HUDEP-2 (cell line): ENCODE measurements at regions not wholly inside any gene's neighbourhood (a gene's known extent, or its start where the extent isn't known, plus 50 kb on each side); places are given as distances from the start of the nearest gene placed in this dataset.

Experiments
- DNase-seq, 76 experiments: peaks; one replicate each; lab custom pipeline; 2025; ENCODE audit not compliant: unreplicated experiment in 76 of 76; lab: John Stamatoyannopoulos, UW

DNA sequence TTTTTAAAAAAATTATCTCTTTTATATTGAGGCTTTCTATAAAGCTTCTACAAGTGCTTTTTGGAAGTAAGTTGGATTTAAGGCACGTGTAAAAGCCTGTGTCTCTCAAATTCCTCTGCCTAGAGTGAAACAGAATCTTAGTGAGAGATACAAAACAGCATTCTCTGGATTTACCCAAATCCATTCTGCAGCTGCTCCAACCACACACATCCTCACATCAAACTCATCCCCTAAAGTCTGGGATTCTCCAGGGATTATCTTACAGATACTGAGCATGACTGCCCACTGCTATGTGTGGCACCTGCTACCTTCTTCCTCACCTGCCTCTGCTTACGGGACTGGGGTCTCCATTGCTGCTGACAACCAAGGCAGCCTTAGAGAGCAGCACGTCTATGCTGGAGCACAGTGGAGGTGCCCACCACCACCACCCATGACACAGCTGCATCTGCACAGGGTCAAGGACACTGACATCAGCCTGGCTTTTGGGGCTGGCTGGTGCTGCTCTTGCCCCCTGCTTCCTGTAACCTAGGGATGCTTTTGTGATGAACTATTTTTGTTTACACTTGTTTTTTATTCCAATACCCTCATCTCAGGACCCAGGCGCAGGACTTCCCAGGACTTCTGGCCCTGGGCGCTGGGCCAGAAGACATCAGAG lies 139.2 kb upstream of the NAMPT start:
- no peak for DNase-seq

DNA sequence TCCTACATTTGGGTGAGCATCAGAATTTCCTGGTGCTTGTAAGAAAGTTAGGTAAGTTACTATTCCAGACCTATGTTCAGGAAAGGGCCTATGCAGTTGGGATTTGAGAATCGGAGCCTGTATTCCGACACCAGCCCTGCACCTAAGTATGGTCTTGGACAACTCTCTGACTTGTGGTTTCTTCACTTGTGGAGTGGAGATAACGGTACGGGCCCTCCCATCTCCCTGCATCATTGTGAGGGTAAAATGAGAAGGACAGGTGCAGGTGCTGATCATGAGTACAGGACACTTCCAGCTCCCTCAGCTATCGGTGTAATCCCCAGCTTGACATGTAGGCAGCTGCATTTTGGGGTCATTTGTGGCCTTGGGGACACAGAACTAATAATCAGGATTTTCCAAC lies 138.3 kb upstream of the NAMPT start:
- no peak for DNase-seq

DNA sequence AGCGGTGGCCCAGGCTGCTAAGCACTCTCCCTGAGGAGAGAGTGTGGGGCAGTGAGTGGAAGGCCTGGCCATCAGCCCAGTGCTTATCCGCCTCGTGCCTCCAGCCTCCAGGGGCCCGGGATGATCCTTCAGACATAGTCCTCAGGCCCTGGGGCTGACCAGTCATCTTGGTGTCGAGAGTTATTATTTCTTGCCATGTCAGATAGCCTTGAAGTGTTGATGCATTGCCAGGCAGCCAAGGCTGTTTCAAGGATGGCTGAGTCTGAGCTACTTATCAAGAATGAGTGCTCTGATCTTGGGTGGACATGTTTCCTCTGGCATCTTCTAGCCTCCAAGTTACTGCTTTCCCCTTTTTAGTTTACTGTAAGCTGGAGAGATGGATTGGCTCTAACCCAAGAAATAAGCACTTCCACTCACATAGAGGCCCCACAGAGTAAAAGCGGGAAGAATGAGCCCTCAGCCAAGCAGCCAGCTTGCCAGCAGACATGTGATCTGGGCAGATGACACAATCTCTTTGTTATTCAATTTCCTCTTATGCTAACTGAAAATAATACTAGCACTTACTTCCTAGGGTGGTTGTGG lies 136.5 kb upstream of the NAMPT start:
- no peak for DNase-seq

DNA sequence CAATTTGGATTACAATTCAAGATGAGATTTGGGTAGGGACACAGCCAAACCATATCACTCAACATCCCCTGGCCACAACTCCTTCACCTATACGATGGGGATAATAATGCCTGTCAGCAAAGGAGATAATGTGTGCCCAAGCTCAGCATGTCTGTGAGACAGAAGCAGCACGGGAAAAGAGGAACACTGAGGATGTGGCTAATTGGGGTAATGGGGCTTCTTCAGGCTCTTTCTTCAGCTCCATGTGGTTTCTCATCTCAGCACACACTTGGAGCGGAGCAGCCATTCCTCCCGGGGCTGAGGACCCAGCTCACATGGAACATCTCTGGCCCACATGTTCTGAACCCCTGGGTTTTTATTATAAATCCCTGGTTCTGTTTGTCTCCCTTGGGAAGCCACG lies 136.0 kb upstream of the NAMPT start:
- DNase-seq: no peak

DNA sequence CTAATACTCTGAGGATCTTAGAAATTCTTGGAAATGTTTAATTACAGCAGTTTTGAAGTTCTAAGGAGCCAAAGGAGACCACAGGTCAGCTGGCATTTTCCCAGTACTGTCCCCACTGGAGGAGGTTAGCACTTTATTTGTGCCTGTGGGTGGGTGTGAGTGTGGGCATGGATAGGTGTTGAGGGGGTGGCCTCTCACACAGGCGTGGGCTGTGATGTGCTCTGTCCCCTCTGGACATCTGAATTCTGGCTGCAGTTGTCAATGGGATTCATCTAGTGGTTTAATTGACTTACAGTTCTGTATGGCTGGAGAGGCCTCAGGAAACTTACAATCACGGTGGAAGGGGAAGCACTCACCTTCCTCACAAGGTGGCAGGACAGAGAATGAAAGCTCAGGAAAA lies 135.4 kb upstream of the NAMPT start:
- no peak for DNase-seq

DNA sequence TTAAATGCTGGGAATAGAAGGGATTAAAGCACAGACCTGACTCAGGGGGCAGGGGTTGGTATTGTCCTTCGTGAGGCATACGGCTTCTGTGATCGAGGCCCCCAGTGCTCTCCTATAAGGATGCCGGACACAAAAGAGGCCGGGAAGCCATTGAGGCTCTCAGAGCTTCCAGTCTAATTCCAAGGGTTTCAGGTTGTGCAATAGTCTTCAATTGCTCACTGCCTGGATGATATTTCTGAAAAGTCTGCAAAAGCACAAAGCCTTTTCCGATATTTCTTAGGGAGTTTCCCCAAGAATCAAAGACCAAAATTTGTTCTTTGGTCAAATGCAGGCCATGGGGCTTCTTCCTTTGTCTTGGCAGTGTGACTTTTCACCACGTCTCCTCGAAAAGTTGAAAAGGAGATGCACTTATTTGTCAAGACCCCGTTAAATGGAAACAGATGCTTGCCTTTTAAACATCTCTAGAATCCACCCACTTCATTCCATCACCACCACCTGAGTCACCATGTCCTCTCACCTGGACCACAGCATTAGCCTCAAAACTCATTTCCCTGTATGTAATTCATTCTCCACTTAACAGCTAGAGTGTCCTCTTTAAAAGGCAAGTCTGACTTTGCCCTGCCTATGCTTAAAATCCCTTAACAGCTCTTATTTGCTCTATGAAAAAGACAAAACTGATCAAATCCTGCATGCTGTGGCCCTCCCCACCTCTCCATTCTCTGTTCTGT lies 134.8 kb upstream of the NAMPT start:
- DNase-seq: no peak

DNA sequence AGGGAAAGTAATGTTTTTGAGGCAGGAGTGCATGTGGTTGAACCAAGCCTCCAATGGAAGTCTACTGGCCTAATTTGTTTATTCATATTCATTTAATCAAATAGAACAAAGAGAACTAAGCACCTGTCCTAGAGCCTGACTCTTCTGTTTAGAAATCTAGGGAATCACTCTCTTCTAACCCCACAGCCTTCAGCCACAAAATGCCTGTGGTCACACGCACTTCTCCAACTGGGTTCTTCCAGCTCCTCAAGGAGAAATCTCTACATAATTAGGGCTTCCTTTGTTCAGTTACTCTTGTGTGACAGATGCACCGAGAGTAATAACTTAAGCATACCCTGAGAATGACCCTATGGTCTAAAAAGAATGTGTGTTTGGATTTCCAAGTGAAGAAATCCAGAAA lies 133.7 kb upstream of the NAMPT start:
- DNase-seq: no peak

DNA sequence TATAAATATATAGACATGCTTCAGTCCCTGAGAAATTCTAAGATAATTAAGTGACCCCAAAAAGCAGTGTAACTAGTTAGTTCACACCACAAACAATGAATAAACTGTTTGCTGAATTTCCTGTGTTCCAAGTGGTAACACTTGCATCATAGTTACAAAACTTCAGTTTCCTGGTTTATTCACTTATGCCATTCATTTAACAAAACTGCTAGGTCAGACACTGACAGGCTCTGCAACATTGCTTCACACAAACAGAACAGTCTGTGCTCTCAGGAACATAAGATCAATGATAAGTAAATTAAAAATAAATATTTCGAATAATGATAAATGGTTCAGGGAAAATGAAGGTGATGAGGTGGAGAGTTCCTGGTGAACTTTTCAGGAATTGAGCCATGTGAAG lies 133.3 kb upstream of the NAMPT start:
- no peak for DNase-seq

DNA sequence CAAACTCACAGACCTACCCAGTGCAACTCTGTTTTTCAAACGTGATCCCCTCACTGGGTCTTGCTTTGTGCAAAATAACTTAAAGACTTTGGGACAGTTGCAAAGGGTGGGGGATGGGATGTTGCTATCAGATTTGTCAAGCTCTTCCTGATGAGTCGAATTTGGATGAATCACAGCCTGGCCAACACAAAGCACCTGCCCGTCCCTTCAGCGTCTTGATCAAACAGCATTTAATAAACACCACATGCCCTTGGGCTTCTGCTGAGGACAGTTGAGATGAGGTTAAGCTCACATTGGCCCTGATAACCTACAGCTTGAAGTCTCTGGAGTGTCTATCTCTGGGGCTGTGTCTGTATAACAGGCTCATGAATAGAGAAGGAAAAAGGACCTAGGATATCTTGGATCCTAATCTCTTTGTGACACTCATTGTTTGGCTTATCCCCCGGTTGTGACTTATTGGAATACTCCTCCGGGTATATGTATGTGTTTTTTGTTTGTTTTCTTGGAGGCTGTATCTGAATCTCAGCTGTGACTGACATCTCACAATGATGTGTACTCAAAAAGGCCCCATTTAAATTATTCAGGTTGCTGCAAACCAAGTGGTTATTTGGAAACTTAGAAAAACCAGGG lies 132.6 kb upstream of the NAMPT start:
- no peak for DNase-seq

DNA sequence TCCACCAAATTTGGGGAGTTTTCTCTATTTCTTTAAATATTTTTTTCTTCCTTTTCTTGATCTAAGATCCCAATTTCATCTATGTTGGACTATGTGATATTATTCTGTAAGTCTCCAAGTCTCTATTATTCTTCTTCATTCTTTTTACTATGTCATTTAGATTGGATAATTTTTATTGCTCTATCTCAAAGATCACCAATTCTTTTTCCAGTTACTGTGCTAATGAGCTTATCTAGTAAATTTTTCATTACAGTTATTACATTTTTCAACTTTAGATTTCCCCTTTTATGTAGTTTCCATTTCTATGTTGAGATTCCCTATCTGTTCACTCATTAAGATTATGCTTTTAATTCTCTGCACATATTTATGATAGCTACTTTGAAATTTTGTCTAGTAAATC lies 131.6 kb upstream of the NAMPT start:
- no peak for DNase-seq

DNA sequence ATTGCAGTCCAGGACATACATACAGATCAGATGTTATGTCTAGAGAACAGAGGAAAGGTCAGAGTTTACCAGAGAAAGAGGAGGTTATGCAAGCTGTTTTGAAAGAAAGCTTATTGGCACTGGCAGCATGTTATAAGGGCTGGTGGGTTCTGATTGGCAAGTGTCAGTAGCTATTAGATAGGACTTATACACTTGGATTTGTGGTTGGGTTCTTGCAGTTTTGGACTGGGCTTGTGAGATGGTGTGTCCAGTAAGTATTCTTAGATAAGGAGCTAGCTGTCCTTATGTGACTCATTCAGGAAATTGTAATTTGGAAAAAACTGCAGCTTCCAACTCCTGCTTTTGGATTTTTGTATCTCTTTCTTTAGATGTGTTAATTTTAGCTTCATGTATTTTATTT lies 130.7 kb upstream of the NAMPT start:
- no peak for DNase-seq

DNA sequence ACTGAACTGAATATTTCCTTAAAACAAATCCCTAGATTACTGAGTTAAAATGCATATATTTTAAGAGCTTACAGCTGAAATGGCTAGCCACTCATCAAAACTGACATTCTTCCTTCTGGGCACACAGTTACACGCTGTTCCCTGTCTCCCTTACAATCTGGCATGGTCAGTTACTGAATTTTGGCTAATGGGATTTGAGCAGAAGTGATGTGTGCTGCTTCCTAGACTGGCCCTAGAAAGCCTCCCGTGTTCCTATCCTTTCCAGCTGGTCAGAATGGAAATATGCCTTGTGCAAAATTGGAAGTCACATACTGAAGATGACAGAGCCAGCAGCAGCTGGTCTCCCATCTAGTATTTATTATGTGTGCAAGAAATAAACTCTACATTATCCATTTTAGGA lies 128.7 kb upstream of the NAMPT start:
- DNase-seq: no peak

DNA sequence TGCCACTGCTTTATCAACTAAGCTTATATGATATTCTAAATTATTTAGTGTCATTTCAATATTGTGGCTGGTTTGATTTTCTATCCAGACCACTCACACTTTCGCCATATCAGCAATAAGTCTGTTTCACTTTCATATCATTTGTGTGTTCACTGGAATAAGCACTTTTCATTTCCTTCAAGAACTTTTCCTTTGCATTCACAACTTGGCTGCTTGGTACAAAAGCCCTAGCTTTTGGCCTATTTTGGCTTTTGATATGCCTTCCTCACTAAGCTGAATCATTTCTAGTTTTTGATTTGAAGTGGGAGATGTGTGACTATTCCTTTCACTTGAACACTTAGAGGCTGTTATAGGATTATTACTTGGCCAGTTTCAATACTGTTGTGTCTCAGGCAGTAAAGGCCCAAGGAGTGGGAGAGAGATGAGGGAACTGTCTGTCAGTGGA lies 120.9 kb upstream of the NAMPT start:
- DNase-seq: no peak

DNA sequence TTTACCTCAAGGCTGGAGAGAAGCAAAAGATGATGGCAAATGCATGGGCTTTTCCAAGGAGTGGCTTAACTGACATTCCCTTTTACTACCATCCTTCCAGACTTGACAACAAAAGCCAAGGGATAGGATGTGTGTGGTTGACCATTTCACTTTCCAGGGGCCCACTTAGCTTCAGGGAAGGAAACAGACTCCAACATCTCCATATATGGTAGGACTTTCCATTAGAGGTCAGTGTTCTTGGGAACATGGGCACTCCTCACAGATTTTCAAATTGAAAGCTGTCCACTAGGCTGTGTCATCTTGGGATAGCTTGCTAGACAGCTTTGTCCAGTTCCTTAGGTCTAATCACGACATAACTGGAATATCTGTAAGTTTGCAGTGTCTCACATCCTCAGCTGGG lies 118.1 kb upstream of the NAMPT start:
- no peak for DNase-seq

DNA sequence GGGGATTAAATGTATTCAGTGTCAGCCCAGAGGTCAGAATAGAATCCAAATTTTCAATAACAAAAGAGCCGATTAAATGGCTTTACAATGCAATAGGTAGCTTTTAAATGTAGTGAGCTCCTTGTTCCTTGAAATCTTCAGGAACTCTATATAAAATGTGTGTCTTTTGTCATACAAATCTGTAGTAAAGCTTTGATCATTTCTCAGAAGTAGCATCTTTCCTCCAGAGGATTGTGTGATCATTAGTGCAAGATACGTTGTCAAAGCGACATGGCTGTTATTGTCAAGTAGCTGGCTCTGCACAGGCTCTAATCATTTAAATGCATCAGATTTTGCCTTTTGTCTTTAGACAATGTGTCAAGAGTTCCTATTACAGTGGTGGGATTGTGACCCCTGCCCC lies 116.1 kb upstream of the NAMPT start:
- no peak for DNase-seq

DNA sequence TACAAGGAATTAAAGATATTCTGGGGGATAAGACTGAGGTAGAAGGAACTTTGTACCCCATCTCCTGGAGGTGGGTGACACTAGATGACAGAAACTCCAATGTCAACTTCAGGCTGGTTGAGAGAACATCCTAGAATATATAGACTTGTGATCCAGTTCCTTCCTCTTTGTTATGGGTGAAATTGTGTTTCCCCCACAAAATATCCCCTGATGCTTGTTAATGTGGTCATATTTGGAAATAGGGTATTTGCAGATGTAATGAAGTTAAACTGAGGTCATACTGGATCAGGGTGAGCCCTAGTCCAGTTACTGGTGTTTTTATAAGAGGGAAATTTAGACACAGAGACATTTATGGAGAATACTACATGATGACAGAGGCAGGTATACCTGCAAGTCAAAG lies 114.0 kb upstream of the NAMPT start:
- no peak for DNase-seq

DNA sequence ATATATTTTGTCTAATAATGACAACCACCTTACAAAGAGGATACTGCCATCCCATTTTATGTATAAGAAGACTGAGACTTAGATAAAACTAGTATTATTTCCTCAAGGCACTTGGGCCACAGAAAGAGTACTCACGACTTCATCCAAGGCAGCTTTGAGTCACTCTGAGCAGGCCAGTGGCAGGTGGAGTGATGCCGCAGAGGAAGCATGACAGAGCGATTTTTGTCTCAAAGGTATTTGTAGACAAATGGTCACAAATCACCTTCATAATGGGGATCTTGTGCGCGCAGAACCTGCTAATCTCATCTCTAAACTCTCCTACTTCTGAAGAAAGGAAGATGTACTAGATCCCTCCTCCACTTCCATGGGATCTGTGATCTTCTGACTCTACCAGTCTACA lies 113.2 kb upstream of the NAMPT start:
- DNase-seq: no peak

DNA sequence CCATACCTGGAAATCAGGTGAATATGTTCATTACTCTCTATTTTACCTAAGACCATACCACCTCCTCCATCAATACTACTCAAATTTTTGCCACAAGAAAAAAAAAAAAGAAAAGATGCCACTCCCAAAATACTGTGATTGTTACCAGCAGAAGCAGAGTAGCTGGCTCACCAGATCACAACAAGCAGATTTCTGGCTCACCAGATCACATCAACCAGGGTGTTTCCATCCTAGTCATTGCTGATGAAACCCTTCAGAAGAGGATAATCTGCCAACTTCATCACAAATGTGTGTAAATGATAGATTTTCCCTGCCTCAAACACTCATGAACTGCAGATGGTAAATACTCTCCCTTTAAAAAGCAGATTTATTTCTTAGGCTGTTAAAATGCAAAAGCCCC lies 109.7 kb upstream of the NAMPT start:
- DNase-seq: no peak

DNA sequence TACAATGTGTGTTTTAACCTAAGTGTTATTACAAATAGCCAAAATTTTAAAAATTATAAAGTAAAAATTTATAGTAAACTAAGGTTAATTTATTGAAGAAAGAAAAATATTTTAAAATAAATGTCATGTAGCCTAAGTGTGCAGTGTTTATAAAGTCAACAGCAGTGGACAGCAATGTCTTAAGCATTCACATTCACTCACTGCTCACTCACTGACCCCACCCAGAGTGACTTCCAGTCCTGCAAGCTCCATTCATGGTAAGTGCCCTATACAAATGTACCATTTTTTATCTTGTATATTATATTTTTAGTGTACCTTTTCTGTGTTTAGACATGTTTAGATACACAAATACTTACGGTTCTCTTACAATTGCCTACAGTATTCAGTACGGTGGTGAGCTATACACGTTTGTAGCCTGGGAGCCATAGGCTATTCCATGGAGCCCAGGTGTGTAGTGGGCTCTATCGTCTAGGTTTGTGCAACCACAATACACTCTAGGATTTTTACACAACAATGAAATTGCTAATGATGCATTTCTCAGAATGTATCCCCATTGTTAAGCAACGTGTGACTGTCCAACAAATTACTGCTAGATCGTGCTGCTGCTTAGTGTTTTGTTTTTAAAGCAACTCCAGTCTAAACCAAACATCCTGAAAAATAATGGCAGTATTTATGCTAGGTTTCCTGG lies 108.9 kb upstream of the NAMPT start:
- DNase-seq: no peak

DNA sequence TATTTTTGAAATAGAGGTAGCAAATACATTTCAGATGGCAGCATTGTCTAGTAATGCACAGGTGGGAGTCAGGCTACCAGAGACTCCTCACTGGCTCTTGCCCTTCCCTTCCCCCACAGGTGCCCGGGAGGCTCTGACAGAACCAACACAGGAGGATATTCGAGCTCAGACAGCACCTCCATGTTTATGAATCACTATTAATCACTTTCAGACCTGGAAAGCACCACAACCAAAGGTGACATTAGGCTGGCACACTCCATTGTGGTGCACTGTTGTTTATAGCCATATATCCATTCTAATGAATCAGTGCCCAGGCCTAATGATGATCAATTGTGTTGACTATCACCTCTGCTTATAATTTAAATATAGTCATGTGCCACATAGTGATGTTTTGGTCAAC lies 107.8 kb upstream of the NAMPT start:
- no peak for DNase-seq

DNA sequence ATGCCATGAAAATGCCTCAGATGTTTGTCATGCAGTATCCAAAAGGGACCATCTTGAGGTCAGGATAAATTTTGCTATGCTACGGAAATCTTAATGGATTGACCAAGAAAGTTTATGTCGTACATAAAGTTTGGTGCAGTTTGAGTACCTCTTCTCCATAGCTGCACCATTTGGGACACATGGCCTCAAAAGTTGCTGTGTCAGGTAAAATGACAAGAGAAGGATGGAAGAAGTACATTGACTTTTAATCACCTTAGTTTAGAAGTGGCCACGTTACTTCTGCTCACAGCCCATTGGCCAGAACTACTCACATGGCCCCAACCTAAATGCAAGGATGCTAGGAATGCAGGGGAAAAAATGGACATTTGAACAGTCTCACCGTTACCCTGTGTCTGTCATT lies 107.4 kb upstream of the NAMPT start:
- DNase-seq: no peak
